HEK293 (cell line): ENCODE measurements at regions not wholly inside any gene's neighbourhood (a gene's known extent, or its start where the extent isn't known, plus 50 kb on each side); places are given as distances from the start of the nearest gene placed in this dataset.

Experiments used
- FEZF1 ChIP-seq: fragments of 450-650 bp; formaldehyde crosslinking; IDR thresholded peaks from 2 replicates; pipeline ENCODE4 v1.5.1; 2016; ENCODE audit warnings: missing biosample characterization, missing genetic modification characterization
- KLF7 ChIP-seq: fragments of 450-650 bp; formaldehyde crosslinking; IDR thresholded peaks from 2 replicates; pipeline ENCODE4 v1.5.1; 2016; ENCODE audit warnings: missing biosample characterization, missing genetic modification characterization, borderline replicate concordance
- OSR2 ChIP-seq: fragments of 450-650 bp; formaldehyde crosslinking; IDR thresholded peaks from 2 replicates; pipeline ENCODE4 v1.5.1; 2016; ENCODE audit warnings: missing biosample characterization, missing genetic modification characterization
- SCRT1 ChIP-seq: fragments of 450-650 bp; formaldehyde crosslinking; IDR thresholded peaks from 2 replicates; pipeline ENCODE4 v1.5.1; 2016; ENCODE audit warnings: missing biosample characterization, missing genetic modification characterization, borderline replicate concordance
- TSHZ1 ChIP-seq: fragments of 450-650 bp; formaldehyde crosslinking; IDR thresholded peaks from 2 replicates; pipeline ENCODE4 v1.5.1; 2016; ENCODE audit warnings: missing biosample characterization, missing genetic modification characterization, borderline replicate concordance
- ZBTB10 ChIP-seq: fragments of 450-650 bp; formaldehyde crosslinking; IDR thresholded peaks from 2 replicates; pipeline ENCODE4 v1.5.1; 2016; ENCODE audit warnings: missing biosample characterization, missing genetic modification characterization
- ZBTB17 ChIP-seq: fragments of 450-650 bp; formaldehyde crosslinking; IDR thresholded peaks from 2 replicates; pipeline ENCODE4 v1.5.1; 2016; ENCODE audit warnings: missing biosample characterization, missing genetic modification characterization
- ZBTB20 ChIP-seq: fragments of 450-650 bp; formaldehyde crosslinking; IDR thresholded peaks from 2 replicates; pipeline ENCODE4 v1.5.1; 2016; ENCODE audit warnings: missing biosample characterization, missing genetic modification characterization
- ZNF140 ChIP-seq: fragments of 450-650 bp; formaldehyde crosslinking; IDR thresholded peaks from 2 replicates; pipeline ENCODE4 v1.5.1; 2016; ENCODE audit warnings: missing biosample characterization, missing genetic modification characterization
- ZNF18 ChIP-seq: fragments of 450-650 bp; formaldehyde crosslinking; IDR thresholded peaks from 2 replicates; pipeline ENCODE4 v1.5.1; 2016; ENCODE audit warnings: missing biosample characterization, missing genetic modification characterization
- ZNF341 ChIP-seq: fragments of 450-650 bp; formaldehyde crosslinking; IDR thresholded peaks from 2 replicates; pipeline ENCODE4; 2016; ENCODE audit warnings: low read depth, missing biosample characterization, missing genetic modification characterization
- ZNF398 ChIP-seq: fragments of 450-650 bp; formaldehyde crosslinking; IDR thresholded peaks from 2 replicates; pipeline ENCODE4 v1.5.1; 2017; ENCODE audit warnings: missing biosample characterization, missing genetic modification characterization
- ZNF404 ChIP-seq: fragments of 450-650 bp; formaldehyde crosslinking; IDR thresholded peaks from 2 replicates; pipeline ENCODE4 v1.5.1; 2017; ENCODE audit warnings: missing biosample characterization, missing genetic modification characterization
- ZNF423 ChIP-seq: fragments of 450-650 bp; formaldehyde crosslinking; IDR thresholded peaks from 2 replicates; pipeline ENCODE4 v1.5.1; 2016; ENCODE audit warnings: missing biosample characterization, missing genetic modification characterization
- ZNF433 ChIP-seq: fragments of 450-650 bp; formaldehyde crosslinking; IDR thresholded peaks from 2 replicates; pipeline ENCODE4 v1.5.1; 2016; ENCODE audit warnings: missing biosample characterization, missing genetic modification characterization, low read depth
- ZNF518A ChIP-seq: fragments of 450-650 bp; formaldehyde crosslinking; conservative IDR thresholded peaks from 2 replicates; pipeline ENCODE4 v1.5.1; 2016; ENCODE audit warnings: low read depth, missing biosample characterization, missing genetic modification characterization
- ZNF600 ChIP-seq: fragments of 450-650 bp; formaldehyde crosslinking; IDR thresholded peaks from 2 replicates; pipeline ENCODE4 v1.5.1; 2016; ENCODE audit warnings: missing biosample characterization, missing genetic modification characterization
- ZNF660 ChIP-seq: fragments of 450-650 bp; IDR thresholded peaks from 2 replicates; pipeline ENCODE4 v1.5.1; 2018; ENCODE audit warnings: missing biosample characterization, mild to moderate bottlenecking, missing genetic modification characterization
- ZNF701 ChIP-seq: fragments of 450-650 bp; formaldehyde crosslinking; IDR thresholded peaks from 2 replicates; pipeline ENCODE4 v1.5.1; 2016; ENCODE audit warnings: missing biosample characterization, missing genetic modification characterization
- ZNF791 ChIP-seq: fragments of 450-650 bp; formaldehyde crosslinking; IDR thresholded peaks from 2 replicates; pipeline ENCODE4 v1.5.1; 2016; ENCODE audit warnings: missing biosample characterization, missing genetic modification characterization
- ZSCAN18 ChIP-seq: fragments of 450-650 bp; formaldehyde crosslinking; IDR thresholded peaks from 2 replicates; pipeline ENCODE4 v1.5.1; 2016; ENCODE audit warnings: missing biosample characterization, missing genetic modification characterization

- no peak for TF ChIP-seq ZSCAN18 (tag by site-specific recombination)
- peak; percentile 58; the same call in 1 of the 2 replicates for TF ChIP-seq TSHZ1 (tag by site-specific recombination)
- TF ChIP-seq ZNF600 (tag by site-specific recombination) = peak; percentile 98
- no peak for TF ChIP-seq KLF7 (tag by site-specific recombination)
- no peak for TF ChIP-seq ZNF791 (tag by site-specific recombination)
- TF ChIP-seq ZNF433 = no peak
- 0 out of 2 replicates have a peak, but pooled peaks have one; percentile 16 for TF ChIP-seq ZNF518A (tag by site-specific recombination)
- peak; percentile 92 for TF ChIP-seq FEZF1 (tag by site-specific recombination)
- peak; percentile 81 for TF ChIP-seq ZBTB17
- 0 out of 2 replicates have a peak, but pooled peaks have one; percentile 27 for TF ChIP-seq ZBTB20 (tag by site-specific recombination)
- peak; percentile 62; the same call in 1 of the 2 replicates for TF ChIP-seq ZNF341 (tag by site-specific recombination)
- no peak for TF ChIP-seq ZNF701
- no peak for TF ChIP-seq ZNF423
- no peak for TF ChIP-seq SCRT1
- TF ChIP-seq ZNF404 (tag by site-specific recombination) = no peak
- TF ChIP-seq ZNF140 (tag by site-specific recombination) = no peak
- TF ChIP-seq ZNF18 (tag by site-specific recombination) = peak; percentile 70
- TF ChIP-seq ZNF398 (tag by site-specific recombination) = no peak
- no peak for TF ChIP-seq ZBTB10 (tag by site-specific recombination)
- TF ChIP-seq OSR2 (tag by site-specific recombination) = peak; percentile 100
- peak; percentile 78; the same call in 1 of the 2 replicates for TF ChIP-seq ZNF660
These were observed 160.1 kb upstream of the ZNF608 start (continued) for GRCh38 chr5:124906339-124907097.
